A549 (cell line): ENCODE measurements at regions not wholly inside any gene's neighbourhood (a gene's known extent, or its start where the extent isn't known, plus 50 kb on each side); places are given as distances from the start of the nearest gene placed in this dataset.
A peak's percentile ranks its signal among the peaks of the same experiment; 100 is the strongest.

Source experiments
- ATAC-seq, 2 experiments: fragments of 200-7000 bp in 1 of 2; fragments of >200 bp in 1 of 2; cut with Nextera tagmentation in 1 of 2; cut with Tn5 transposase in 1 of 2; 3 replicates each; pipeline versions ENCODE4 v1.8.0 to v1.9.1; 2018 to 2020; ENCODE audit warnings: mild to moderate bottlenecking in 1 of 2, moderate library complexity in 1 of 2
- CTCF ChIA-PET: fragments of 300-600 bp; sonication (Branson Sonifier 250); formaldehyde crosslinking; extraction: SDS; loops from one replicate; lab custom pipeline; 2021; ENCODE audit warnings: antibody characterized with exemption, inconsistent platforms; lab: Yijun Ruan, JAX
- POLR2A ChIA-PET: fragments of 350-600 bp; formaldehyde crosslinking; extraction: SDS; loops from one replicate; lab custom pipeline; 2021; ENCODE audit warnings: antibody characterized with exemption, inconsistent platforms; lab: Yijun Ruan, JAX
- DNase-seq, 2 experiments: peaks; one replicate each; pipeline versions ENCODE4 v3.0.0 to v3.0.0-alpha.2; 2011 to 2016; ENCODE audit warnings: low read depth in 1 of 2, low spot score in 1 of 2
- FAIRE-seq: peaks from 2 replicates; lab custom pipeline; 2011; peaks lifted over from hg19 to GRCh38; lab: Jason Lieb, UNC
- H3K27ac ChIP-seq, 2 experiments: fragments of >200 bp; sonication (Bioruptor Twin); formaldehyde crosslinking; 3 replicates each; pipeline ENCODE4 v1.5.1; 2016 to 2017
- H3K4me1 ChIP-seq: fragments of >200 bp; sonication (Bioruptor Twin); formaldehyde crosslinking; 3 replicates; pipeline ENCODE4 v1.6.1; 2016
- H3K4me2 ChIP-seq: fragments of >200 bp; sonication (Bioruptor Twin); formaldehyde crosslinking; 3 replicates; pipeline ENCODE4 v1.6.1; 2016
- H3K4me3 ChIP-seq: fragments of >200 bp; sonication (Bioruptor Twin); formaldehyde crosslinking; 3 replicates; pipeline ENCODE4 v1.5.1; 2016
- H3K9me3 ChIP-seq: fragments of >200 bp; sonication (Bioruptor Twin); formaldehyde crosslinking; 3 replicates; pipeline ENCODE4 v1.6.1; 2016
- CBX2 ChIP-seq: fragments of 200-600 bp; sonication (generic); IDR thresholded peaks from 2 replicates; pipeline ENCODE4 v1.6.1; 2016; ENCODE audit warnings: low read depth, mild to moderate bottlenecking, borderline replicate concordance
- CEBPB ChIP-seq, 2 experiments: fragments of >200 bp in 1 of 2; sonication (Bioruptor Twin) in 1 of 2; formaldehyde crosslinking in 1 of 2; IDR thresholded peaks; 2 replicates each; pipeline ENCODE4 v1.6.1; 2012 to 2016
- CHD2 ChIP-seq: fragments of 150-350 bp; IDR thresholded peaks from 2 replicates; pipeline ENCODE4 v1.6.1; 2014; ENCODE audit warnings: low read length; ENCODE audit not compliant: partially characterized antibody
- EHF ChIP-seq: fragments of 250-450 bp; sonication (Bioruptor Pico); IDR thresholded peaks from 2 replicates; pipeline ENCODE4 v1.5.0; 2020; ENCODE audit warnings: mild to moderate bottlenecking
- ELK1 ChIP-seq: fragments of 150-350 bp; IDR thresholded peaks from 2 replicates; pipeline ENCODE4 v1.6.1; 2014; ENCODE audit warnings: low read depth, mild to moderate bottlenecking, low read length
- EP300 ChIP-seq, 2 experiments: fragments of >200 bp; sonication (Bioruptor Twin); formaldehyde crosslinking; IDR thresholded peaks; 2 replicates in 1 of 2; 3 replicates in 1 of 2; pipeline ENCODE4 v1.6.1; 2016 to 2017
- FOSB ChIP-seq: fragments of 250-450 bp; sonication (Bioruptor Pico); IDR thresholded peaks from 2 replicates; pipeline ENCODE4 v1.5.0; 2020; ENCODE audit warnings: mild to moderate bottlenecking, moderate library complexity
- GATA3 ChIP-seq: IDR thresholded peaks from 2 replicates; pipeline ENCODE4 v1.6.1; 2012; ENCODE audit warnings: borderline replicate concordance
- HDAC2 ChIP-seq: fragments of 200-600 bp; sonication (generic); IDR thresholded peaks from 2 replicates; pipeline ENCODE4 v1.6.1; 2016
- HEYL ChIP-seq: fragments of 250-450 bp; sonication (Bioruptor Pico); IDR thresholded peaks from 2 replicates; pipeline ENCODE4 v1.8.0; 2021; ENCODE audit warnings: mild to moderate bottlenecking, moderate library complexity
- HOXA7 ChIP-seq: fragments of 250-450 bp; sonication (Bioruptor Pico); IDR thresholded peaks from 2 replicates; pipeline ENCODE4 v1.5.0; 2020; ENCODE audit warnings: mild to moderate bottlenecking, moderate library complexity
- HOXB13 ChIP-seq: fragments of 250-450 bp; sonication (Bioruptor Pico); IDR thresholded peaks from 2 replicates; pipeline ENCODE4 v1.5.0; 2020; ENCODE audit warnings: low read depth, mild to moderate bottlenecking, moderate library complexity
- HOXB5 ChIP-seq: fragments of 250-450 bp; sonication (Bioruptor Pico); IDR thresholded peaks from 2 replicates; pipeline ENCODE4 v1.5.0; 2020; ENCODE audit warnings: mild to moderate bottlenecking, moderate library complexity
- NR3C1 ChIP-seq: fragments of >200 bp; sonication (Bioruptor Twin); formaldehyde crosslinking; IDR thresholded peaks from 3 replicates; pipeline ENCODE4 v1.6.1; 2017
- PHF8 ChIP-seq: fragments of 200-600 bp; sonication (generic); IDR thresholded peaks from 2 replicates; pipeline ENCODE4 v1.6.1; 2016; ENCODE audit warnings: low read depth, mild to moderate bottlenecking, antibody characterized with exemption, moderate library complexity, borderline replicate concordance
- POLR2A ChIP-seq: IDR thresholded peaks from 2 replicates; pipeline ENCODE4 v1.6.1; 2012; ENCODE audit warnings: mild to moderate bottlenecking, low read length
- POLR2AphosphoS2 ChIP-seq: conservative IDR thresholded peaks from 2 replicates; pipeline ENCODE4 v1.6.1; 2012; ENCODE audit warnings: low read length, improper control_type of control experiment, inconsistent platforms
- RAD21 ChIP-seq, 2 experiments: fragments of >200 bp in 1 of 2; sonication (Bioruptor Twin) in 1 of 2; formaldehyde crosslinking in 1 of 2; IDR thresholded peaks in 1 of 2; conservative IDR thresholded peaks in 1 of 2; 2 replicates in 1 of 2; 3 replicates in 1 of 2; pipeline ENCODE4 v1.6.1; 2012 to 2018; ENCODE audit warnings: inconsistent platforms in 1 of 2
- RARB ChIP-seq: fragments of 250-450 bp; sonication (Bioruptor Pico); IDR thresholded peaks from 2 replicates; pipeline ENCODE4 v1.8.0; 2021; ENCODE audit warnings: mild to moderate bottlenecking, moderate library complexity
- RCOR1 ChIP-seq: fragments of 150-350 bp; IDR thresholded peaks from 2 replicates; pipeline ENCODE4 v1.6.1; 2014; ENCODE audit warnings: antibody characterized with exemption, low read length, low read depth
- RNF2 ChIP-seq: fragments of 200-600 bp; sonication (generic); IDR thresholded peaks from 2 replicates; pipeline ENCODE4 v1.6.1; 2016; ENCODE audit warnings: low read depth, mild to moderate bottlenecking, antibody characterized with exemption, moderate library complexity, borderline replicate concordance
- TP53 ChIP-seq: fragments of 250-450 bp; sonication (Bioruptor Pico); IDR thresholded peaks from 2 replicates; pipeline ENCODE4 v1.5.0; 2021; ENCODE audit warnings: mild to moderate bottlenecking, moderate library complexity
- ZC3H11A ChIP-seq: fragments of 450-650 bp; IDR thresholded peaks from 2 replicates; pipeline ENCODE4 v1.6.1; 2014; ENCODE audit warnings: antibody characterized with exemption, mild to moderate bottlenecking
- ZNF302 ChIP-seq: fragments of 250-450 bp; sonication (Bioruptor Pico); IDR thresholded peaks from 2 replicates; pipeline ENCODE4 v1.9.0; 2021; ENCODE audit warnings: inconsistent platforms, mild to moderate bottlenecking, moderate library complexity
- WGBS: methylation state at CpG from one replicate; pipeline ENCODE4 v1.1.6; 2017; ENCODE audit errors: missing lambda C conversion rate; 5-methylcytosine and 5-hydroxymethylcytosine counted together

- Histone ChIP-seq H3K9me3 (no peaks in the 10 kb centered on the region; the same call in 2 of the 3 replicates), H3K4me2 (no peak overlapping the region)
- FAIRE-seq, result no peak
- POLR2A ChIA-PET, result no interaction called here
- no peak for TF ChIP-seq RAD21 (conservative IDR thresholded peaks at IDR 0.05 in 1 of 2, IDR thresholded peaks at IDR 0.05 in 1 of 2)
- no peak for TF ChIP-seq HOXB5
- TF ChIP-seq, all 56 proteins: peak for 0
- Histone ChIP-seq H3K27ac (no peak overlapping the region), H3K4me1 (0 out of 3 replicates have a peak, but pooled peaks cover 5% of the 10 kb centered on the region), H3K4me3 (no peak overlapping the region)
- CTCF ChIA-PET, result no interaction called here
- DNase-seq (no peak), ATAC-seq (peak in 1 of 2 experiments; percentile 40; a peak in 2 of 6 replicates)
- WGBS, result 81% methylated on average over 9 of the region's 9 CpGs
Measured at GRCh38 chr5:130479045-130479804, 575.0 kb downstream of the CHSY3 start.

GRCh38 chr5:130476325-130476724 is 572.1 kb downstream of the CHSY3 start:
- H3K4me1 ChIP-seq, result 0 out of 3 replicates have a peak, but pooled peaks cover 5% of the 10 kb centered on the region
- no peak overlapping the region for H3K27ac ChIP-seq
- H3K9me3 ChIP-seq, result no peaks in the 10 kb centered on the region; the same call in 2 of the 3 replicates
- POLR2A ChIA-PET, result no interaction called here
- H3K4me2 ChIP-seq, result peak overlapping the region; percentile 15; the same call in 1 of the 3 replicates
- CTCF ChIA-PET, result interaction anchor here (0.7 kb wide), 1 partner anchor 559 kb away, joined by 5 read pairs; no protein-coding TSS in a partner anchor
- no peak for FAIRE-seq
- ATAC-seq, result no peak
- DNase-seq, result peak in 1 of 2 experiments; percentile 18
- WGBS, result 33% methylated on average over 6 of the region's 6 CpGs
- peak; percentile 58; the same call in 1 of the 2 replicates for TF ChIP-seq GATA3
- no peak for TF ChIP-seq CEBPB (IDR thresholded peaks at IDR 0.05)
- TF ChIP-seq, all 56 proteins: peak for 1
- no peak overlapping the region for H3K4me3 ChIP-seq

- H3K9me3 ChIP-seq, result 0 out of 3 replicates have a peak, but pooled peaks cover 2% of the 10 kb centered on the region
- H3K27ac ChIP-seq, result no peak overlapping the region
- no peak for FAIRE-seq
- no peak for DNase-seq
- CTCF ChIA-PET, result interaction anchor here (0.7 kb wide), 1 partner anchor 404 kb away, joined by 3 read pairs; no protein-coding TSS in a partner anchor
- TF ChIP-seq POLR2A (no peak), RNF2 (no peak), EP300 (IDR thresholded peaks at IDR 0.05) (no peak), ELK1 (no peak), ZC3H11A (no peak), TP53 (CRISPR knock-in tag) (no peak), CBX2 (no peak), PHF8 (no peak), EHF (CRISPR knock-in tag) (no peak), RARB (CRISPR knock-in tag) (no peak), HEYL (no peak), HOXA7 (CRISPR knock-in tag) (no peak), CHD2 (no peak), NR3C1 (no peak), RCOR1 (no peak), FOSB (no peak), POLR2AphosphoS2 (no peak), ZNF302 (CRISPR knock-in tag) (no peak), HDAC2 (no peak), HOXB13 (CRISPR knock-in tag) (no peak)
- POLR2A ChIA-PET, result no interaction called here
- no peak for ATAC-seq
- no peak overlapping the region for H3K4me2 ChIP-seq
- no peaks in the 10 kb centered on the region for H3K4me1 ChIP-seq
- H3K4me3 ChIP-seq, result no peak overlapping the region
- 61% methylated on average over 1 of the region's 1 CpG for WGBS
Measured at GRCh38 chr5:130462516-130462915, 558.3 kb downstream of the CHSY3 start.
